ENCODE measurements at regions not wholly inside any gene's neighbourhood (a gene's known extent, or its start where the extent isn't known, plus 50 kb on each side); places are given as distances from the start of the nearest gene placed in this dataset.

DNA sequence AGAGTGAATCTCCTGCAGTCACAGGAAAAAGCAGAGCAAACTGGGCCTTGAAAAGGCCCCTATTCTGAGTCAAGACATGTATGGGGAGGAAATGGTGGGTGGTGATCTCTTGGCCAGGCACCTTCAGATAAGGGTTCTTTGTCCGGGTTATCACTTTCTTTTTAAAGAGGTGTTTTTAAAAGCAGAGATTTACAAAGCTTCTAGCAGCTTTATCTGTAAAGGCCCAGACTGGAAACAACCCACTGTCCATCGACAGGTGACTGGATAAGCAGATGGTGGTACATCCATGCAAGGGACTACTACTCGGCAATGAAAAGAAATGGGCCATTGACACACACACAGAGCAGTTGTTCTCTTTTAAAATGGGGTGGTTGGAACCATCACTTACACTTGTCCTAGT is 596.7 kb upstream of the MKI67 start:
- TF ChIP-seq, protein P1, sequence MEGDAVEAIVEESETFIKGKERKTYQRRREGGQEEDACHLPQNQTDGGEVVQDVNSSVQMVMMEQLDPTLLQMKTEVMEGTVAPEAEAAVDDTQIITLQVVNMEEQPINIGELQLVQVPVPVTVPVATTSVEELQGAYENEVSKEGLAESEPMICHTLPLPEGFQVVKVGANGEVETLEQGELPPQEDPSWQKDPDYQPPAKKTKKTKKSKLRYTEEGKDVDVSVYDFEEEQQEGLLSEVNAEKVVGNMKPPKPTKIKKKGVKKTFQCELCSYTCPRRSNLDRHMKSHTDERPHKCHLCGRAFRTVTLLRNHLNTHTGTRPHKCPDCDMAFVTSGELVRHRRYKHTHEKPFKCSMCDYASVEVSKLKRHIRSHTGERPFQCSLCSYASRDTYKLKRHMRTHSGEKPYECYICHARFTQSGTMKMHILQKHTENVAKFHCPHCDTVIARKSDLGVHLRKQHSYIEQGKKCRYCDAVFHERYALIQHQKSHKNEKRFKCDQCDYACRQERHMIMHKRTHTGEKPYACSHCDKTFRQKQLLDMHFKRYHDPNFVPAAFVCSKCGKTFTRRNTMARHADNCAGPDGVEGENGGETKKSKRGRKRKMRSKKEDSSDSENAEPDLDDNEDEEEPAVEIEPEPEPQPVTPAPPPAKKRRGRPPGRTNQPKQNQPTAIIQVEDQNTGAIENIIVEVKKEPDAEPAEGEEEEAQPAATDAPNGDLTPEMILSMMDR (IDR thresholded peaks at IDR 0.05), result no peak
- TF ChIP-seq POLR2A (IDR thresholded peaks at IDR 0.05), result no peak

All from lower leg skin (tissue), 3 donors.